ENCODE measurements at regions not wholly inside any gene's neighbourhood (a gene's known extent, or its start where the extent isn't known, plus 50 kb on each side); places are given as distances from the start of the nearest gene placed in this dataset.
"Not testable (repeated sequence)": the region's sequence is repeated elsewhere in the genome, so short reads cannot be mapped to it uniquely, and the experiment has no call there.

- no peak for DNase-seq
These were observed 268.6 kb downstream of the PDCD6IP start for GRCh38 chr3:34066999-34067398.

GRCh38 chr3:34067536-34068051 lies 269.2 kb downstream of the PDCD6IP start:
- DNase-seq, result peak; percentile 33

- DNase-seq, result no peak
These were observed 270.1 kb downstream of the PDCD6IP start for GRCh38 chr3:34068505-34068904.

GRCh38 chr3:34070831-34071585 lies 272.6 kb downstream of the PDCD6IP start:
- no peak for DNase-seq

GRCh38 chr3:34072297-34072696 lies 273.9 kb downstream of the PDCD6IP start:
- DNase-seq, result no peak

GRCh38 chr3:34073111-34073510 lies 274.7 kb downstream of the PDCD6IP start:
- no peak for DNase-seq

- DNase-seq, result no peak
These were observed 275.5 kb downstream of the PDCD6IP start for GRCh38 chr3:34073961-34074360.

GRCh38 chr3:34075975-34076374 lies 277.5 kb downstream of the PDCD6IP start:
- DNase-seq, result no peak

GRCh38 chr3:34077417-34078195 lies 279.2 kb downstream of the PDCD6IP start:
- no peak for DNase-seq

GRCh38 chr3:34078418-34078817 lies 280.0 kb downstream of the PDCD6IP start:
- no peak for DNase-seq

- not testable (repeated sequence) for DNase-seq
These were observed 281.4 kb downstream of the PDCD6IP start for GRCh38 chr3:34079849-34080248.

- DNase-seq, result not testable (repeated sequence)
These were observed 291.9 kb downstream of the PDCD6IP start for GRCh38 chr3:34090379-34090778.

GRCh38 chr3:34090876-34091275 lies 292.4 kb downstream of the PDCD6IP start:
- no peak for DNase-seq

GRCh38 chr3:34094280-34094679 lies 295.9 kb downstream of the PDCD6IP start:
- not testable (repeated sequence) for DNase-seq

- DNase-seq, result no peak
These were observed 303.9 kb downstream of the PDCD6IP start for GRCh38 chr3:34102288-34102687.

- no peak for DNase-seq
These were observed 307.9 kb downstream of the PDCD6IP start for GRCh38 chr3:34106379-34106778.

GRCh38 chr3:34106879-34107278 lies 308.4 kb downstream of the PDCD6IP start:
- no peak for DNase-seq

- no peak for DNase-seq
These were observed 309.2 kb downstream of the PDCD6IP start for GRCh38 chr3:34107669-34108068.

GRCh38 chr3:34109021-34109420 lies 310.6 kb downstream of the PDCD6IP start:
- DNase-seq, result no peak

GRCh38 chr3:34109846-34110245 lies 311.4 kb downstream of the PDCD6IP start:
- DNase-seq, result no peak

- no peak for DNase-seq
These were observed 312.9 kb downstream of the PDCD6IP start for GRCh38 chr3:34111361-34111760.

GRCh38 chr3:34112261-34112660 lies 313.8 kb downstream of the PDCD6IP start:
- DNase-seq, result not testable (repeated sequence)

- DNase-seq, result no peak
These were observed 332.7 kb downstream of the PDCD6IP start for GRCh38 chr3:34131091-34131490.
